ENCODE measurements at regions not wholly inside any gene's neighbourhood (a gene's known extent, or its start where the extent isn't known, plus 50 kb on each side); places are given as distances from the start of the nearest gene placed in this dataset.

DNA sequence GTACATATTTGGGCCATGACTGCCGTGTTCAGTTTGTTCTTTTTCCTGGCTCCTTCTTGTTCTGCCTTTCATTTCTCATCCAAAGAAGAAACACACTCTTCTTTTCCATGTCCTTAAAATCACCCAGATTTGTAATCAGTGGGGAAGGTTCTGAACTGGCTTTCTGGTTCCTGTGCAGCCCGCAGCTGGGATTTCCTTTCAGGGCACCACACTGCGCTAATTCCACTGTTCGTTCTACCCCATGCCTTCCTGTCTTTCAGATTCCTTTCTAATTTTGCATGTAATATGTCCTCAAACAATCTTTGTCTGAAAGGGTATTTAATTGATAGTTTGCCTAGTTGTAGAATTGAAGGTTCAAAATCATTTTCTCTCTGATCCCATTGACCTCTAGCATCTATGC is 94.1 kb downstream of the HS1BP3 start (continued):
- TF ChIP-seq MAFG (CRISPR knock-in tag; IDR thresholded peaks at IDR 0.05), result no peak
- no peak for TF ChIP-seq ZNF205 (CRISPR knock-in tag; IDR thresholded peaks at IDR 0.05)
- TF ChIP-seq ZNF879 (CRISPR knock-in tag; IDR thresholded peaks at IDR 0.05), result no peak
- no peak for TF ChIP-seq ZNF510 (CRISPR knock-in tag; IDR thresholded peaks at IDR 0.05; ENCODE audit: low read depth)

DNA sequence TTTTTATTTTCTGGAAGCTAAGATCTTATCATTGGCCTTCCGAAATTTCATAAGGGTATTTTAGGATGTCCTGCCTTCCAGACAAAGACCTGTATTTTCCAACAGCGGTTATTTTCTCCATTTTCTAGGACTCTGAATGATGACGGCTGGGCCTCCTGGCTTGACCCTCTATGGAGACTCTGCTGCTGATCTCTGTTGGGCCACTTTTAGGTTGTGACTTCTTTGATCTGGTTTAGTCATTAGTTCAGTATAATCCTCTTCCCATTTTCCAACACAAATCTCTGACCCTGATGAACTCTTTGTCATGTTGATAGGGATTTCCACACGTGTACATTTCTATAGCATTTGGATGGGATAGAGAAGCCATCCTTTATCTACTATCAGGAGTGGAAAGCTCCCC is 93.7 kb downstream of the HS1BP3 start:
- Histone ChIP-seq H3K79me2 (ENCODE audit: insufficient read depth, low read length) (no peaks in the 10 kb centered on the region), H3K4me3 (replicated peaks in 1 of 3; ENCODE audit: insufficient read depth in 1 of 3, low read depth in 2 of 3, low read length in 3 of 3) (no peak overlapping the region), H3K9me3 (ENCODE audit: low read length) (no peaks in the 10 kb centered on the region), H3K36me3 (replicated peaks in 1 of 2; ENCODE audit: control insufficient read depth in 1 of 2, insufficient read depth in 2 of 2, low read length in 2 of 2) (no peaks in the 10 kb centered on the region), H2AFZ (ENCODE audit: low read length) (no peak overlapping the region), H3K9ac (ENCODE audit: insufficient read depth, low read depth, low read length) (no peak overlapping the region), H3K27ac (ENCODE audit: extremely low read length, insufficient read depth, low read length) (no peak overlapping the region), H4K20me1 (ENCODE audit: insufficient read depth, low read length) (no peaks in the 10 kb centered on the region), H3K27me3 (ENCODE audit: control insufficient read depth in 1 of 2, insufficient read depth in 2 of 2, low read length in 2 of 2) (no peaks in the 10 kb centered on the region), H3K4me1 (ENCODE audit: insufficient read depth, low read length) (peaks cover 47% of the 10 kb centered on the region), H3K4me2 (ENCODE audit: low read depth, low read length) (no peak overlapping the region)
- BruUV-seq (replicated peaks), result no TSS peak
- DNase-seq (ENCODE audit: low spot score) (no peak), FAIRE-seq (no peak), ATAC-seq (no peak)
- intact Hi-C loops (cut with micrococcal nuclease; ENCODE audit: unreplicated experiment), result no loop called here
- CTCF ChIA-PET (ENCODE audit: low intra/inter-chr PET ratio, low total read pairs), result no interaction called here
- in situ Hi-C loops (cut with HindIII; ENCODE audit: extremely low pct_ligation_motif_present, low pct_unique_long_range_greater_than_20kb), result no loop called here
- TF ChIP-seq JARID2 (CRISPR knock-in tag; IDR thresholded peaks at IDR 0.05; ENCODE audit: insufficient replicate concordance) (no peak), ZXDC (CRISPR knock-in tag; IDR thresholded peaks at IDR 0.05) (no peak), SRSF4 (IDR thresholded peaks at IDR 0.05; ENCODE audit: low read depth, low read length, poor library complexity, severe bottlenecking) (no peak), AGO2 (optimal IDR thresholded peaks at IDR 0.05; ENCODE audit: low read depth, low read length) (no peak), ISL2 (CRISPR knock-in tag; IDR thresholded peaks at IDR 0.05) (no peak), ADNP (CRISPR knock-in tag; IDR thresholded peaks at IDR 0.05) (no peak), TP53 (CRISPR knock-in tag; conservative IDR thresholded peaks at IDR 0.05) (no peak), ZNF251 (CRISPR knock-in tag; IDR thresholded peaks at IDR 0.05) (no peak)
- TF ChIP-seq, protein P1, sequence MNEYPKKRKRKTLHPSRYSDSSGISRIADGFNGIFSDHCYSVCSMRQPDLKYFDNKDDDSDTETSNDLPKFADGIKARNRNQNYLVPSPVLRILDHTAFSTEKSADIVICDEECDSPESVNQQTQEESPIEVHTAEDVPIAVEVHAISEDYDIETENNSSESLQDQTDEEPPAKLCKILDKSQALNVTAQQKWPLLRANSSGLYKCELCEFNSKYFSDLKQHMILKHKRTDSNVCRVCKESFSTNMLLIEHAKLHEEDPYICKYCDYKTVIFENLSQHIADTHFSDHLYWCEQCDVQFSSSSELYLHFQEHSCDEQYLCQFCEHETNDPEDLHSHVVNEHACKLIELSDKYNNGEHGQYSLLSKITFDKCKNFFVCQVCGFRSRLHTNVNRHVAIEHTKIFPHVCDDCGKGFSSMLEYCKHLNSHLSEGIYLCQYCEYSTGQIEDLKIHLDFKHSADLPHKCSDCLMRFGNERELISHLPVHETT (CRISPR knock-in tag; conservative IDR thresholded peaks at IDR 0.05), result no peak
- TF ChIP-seq, protein P2, sequence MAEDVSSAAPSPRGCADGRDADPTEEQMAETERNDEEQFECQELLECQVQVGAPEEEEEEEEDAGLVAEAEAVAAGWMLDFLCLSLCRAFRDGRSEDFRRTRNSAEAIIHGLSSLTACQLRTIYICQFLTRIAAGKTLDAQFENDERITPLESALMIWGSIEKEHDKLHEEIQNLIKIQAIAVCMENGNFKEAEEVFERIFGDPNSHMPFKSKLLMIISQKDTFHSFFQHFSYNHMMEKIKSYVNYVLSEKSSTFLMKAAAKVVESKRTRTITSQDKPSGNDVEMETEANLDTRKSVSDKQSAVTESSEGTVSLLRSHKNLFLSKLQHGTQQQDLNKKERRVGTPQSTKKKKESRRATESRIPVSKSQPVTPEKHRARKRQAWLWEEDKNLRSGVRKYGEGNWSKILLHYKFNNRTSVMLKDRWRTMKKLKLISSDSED (CRISPR knock-in tag; IDR thresholded peaks at IDR 0.05), result no peak
- TF ChIP-seq, protein P3, sequence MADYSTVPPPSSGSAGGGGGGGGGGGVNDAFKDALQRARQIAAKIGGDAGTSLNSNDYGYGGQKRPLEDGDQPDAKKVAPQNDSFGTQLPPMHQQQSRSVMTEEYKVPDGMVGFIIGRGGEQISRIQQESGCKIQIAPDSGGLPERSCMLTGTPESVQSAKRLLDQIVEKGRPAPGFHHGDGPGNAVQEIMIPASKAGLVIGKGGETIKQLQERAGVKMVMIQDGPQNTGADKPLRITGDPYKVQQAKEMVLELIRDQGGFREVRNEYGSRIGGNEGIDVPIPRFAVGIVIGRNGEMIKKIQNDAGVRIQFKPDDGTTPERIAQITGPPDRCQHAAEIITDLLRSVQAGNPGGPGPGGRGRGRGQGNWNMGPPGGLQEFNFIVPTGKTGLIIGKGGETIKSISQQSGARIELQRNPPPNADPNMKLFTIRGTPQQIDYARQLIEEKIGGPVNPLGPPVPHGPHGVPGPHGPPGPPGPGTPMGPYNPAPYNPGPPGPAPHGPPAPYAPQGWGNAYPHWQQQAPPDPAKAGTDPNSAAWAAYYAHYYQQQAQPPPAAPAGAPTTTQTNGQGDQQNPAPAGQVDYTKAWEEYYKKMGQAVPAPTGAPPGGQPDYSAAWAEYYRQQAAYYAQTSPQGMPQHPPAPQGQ (CRISPR knock-in tag; IDR thresholded peaks at IDR 0.05; ENCODE audit: borderline replicate concordance), result no peak
- TF ChIP-seq, protein P4, sequence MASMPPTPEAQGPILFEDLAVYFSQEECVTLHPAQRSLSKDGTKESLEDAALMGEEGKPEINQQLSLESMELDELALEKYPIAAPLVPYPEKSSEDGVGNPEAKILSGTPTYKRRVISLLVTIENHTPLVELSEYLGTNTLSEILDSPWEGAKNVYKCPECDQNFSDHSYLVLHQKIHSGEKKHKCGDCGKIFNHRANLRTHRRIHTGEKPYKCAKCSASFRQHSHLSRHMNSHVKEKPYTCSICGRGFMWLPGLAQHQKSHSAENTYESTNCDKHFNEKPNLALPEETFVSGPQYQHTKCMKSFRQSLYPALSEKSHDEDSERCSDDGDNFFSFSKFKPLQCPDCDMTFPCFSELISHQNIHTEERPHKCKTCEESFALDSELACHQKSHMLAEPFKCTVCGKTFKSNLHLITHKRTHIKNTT (CRISPR knock-in tag; IDR thresholded peaks at IDR 0.05), result no peak
- POLR2A ChIA-PET, result no interaction called here
- WGBS (ENCODE audit: low lambda C conversion rate), result 77% methylated on average over 4 of the region's 4 CpGs

All from HepG2 (cell line).